GM23338 (cell line): ENCODE measurements at regions not wholly inside any gene's neighbourhood (a gene's known extent, or its start where the extent isn't known, plus 50 kb on each side); places are given as distances from the start of the nearest gene placed in this dataset.
"Not testable (repeated sequence)": the region's sequence is repeated elsewhere in the genome, so short reads cannot be mapped to it uniquely, and the experiment has no call there.

Experiments used
- ATAC-seq: fragments of 200-7000 bp; cut with Tn5 transposase; 3 replicates; pipeline ENCODE4 v1.9.1; 2020
- DNase-seq: peaks from one replicate; pipeline ENCODE4 v3.0.0-alpha.2; 2015; ENCODE audit warnings: low spot score
- H2AFZ ChIP-seq: fragments of 200-600 bp; sonication (generic); 2 replicates; pipeline ENCODE4 v1.8.0; 2016; ENCODE audit warnings: antibody characterized with exemption, mild to moderate bottlenecking, moderate library complexity
- H3F3A ChIP-seq: fragments of 200-600 bp; sonication (generic); replicated peaks from 2 replicates; pipeline ENCODE4 v1.8.0; 2017; ENCODE audit warnings: antibody characterized with exemption, mixed run types, low read depth
- H3K27ac ChIP-seq: fragments of 200-600 bp; sonication (generic); 2 replicates; pipeline ENCODE4 v1.6.1; 2016; ENCODE audit warnings: low read depth
- H3K27me3 ChIP-seq: fragments of 200-600 bp; sonication (generic); 2 replicates; pipeline ENCODE4 v1.8.0; 2016; ENCODE audit warnings: mild to moderate bottlenecking, mixed run types, moderate library complexity; ENCODE audit not compliant: insufficient read depth
- H3K36me3 ChIP-seq: fragments of 200-600 bp; sonication (generic); 2 replicates; pipeline ENCODE4 v1.8.0; 2016; ENCODE audit warnings: mild to moderate bottlenecking; ENCODE audit not compliant: insufficient read depth
- H3K4me1 ChIP-seq: fragments of 200-600 bp; sonication (generic); 2 replicates; pipeline ENCODE4 v1.8.0; 2016; ENCODE audit warnings: mild to moderate bottlenecking, moderate library complexity; ENCODE audit not compliant: insufficient read depth
- H3K4me2 ChIP-seq: fragments of 200-600 bp; sonication (generic); 2 replicates; pipeline ENCODE4 v1.7.1; 2017; ENCODE audit warnings: mixed run types
- H3K4me3 ChIP-seq: fragments of 200-600 bp; sonication (generic); 2 replicates; pipeline ENCODE4 v1.6.1; 2016; ENCODE audit warnings: mixed run types
- H3K79me2 ChIP-seq: fragments of 200-600 bp; sonication (generic); replicated peaks from 2 replicates; pipeline ENCODE4 v1.8.0; 2017; ENCODE audit warnings: mild to moderate bottlenecking; ENCODE audit not compliant: insufficient read depth
- H3K9me2 ChIP-seq: fragments of 200-600 bp; sonication (generic); 2 replicates; pipeline ENCODE4 v1.8.0; 2017; ENCODE audit not compliant: insufficient read depth
- H4K20me1 ChIP-seq: fragments of 200-600 bp; sonication (generic); replicated peaks from 2 replicates; pipeline ENCODE4 v1.8.0; 2017; ENCODE audit warnings: mild to moderate bottlenecking; ENCODE audit not compliant: insufficient read depth
- H3K27ac Mint-ChIP-seq: 2 replicates; pipeline ENCODE4 v1.8.0; 2020; ENCODE audit warnings: inconsistent platforms, mild to moderate bottlenecking, moderate library complexity, mixed read lengths
- H3K27me3 Mint-ChIP-seq: 3 replicates; pipeline ENCODE4 v1.8.0; 2022; ENCODE audit warnings: low read depth, mild to moderate bottlenecking, moderate library complexity, mixed read lengths, inconsistent platforms; ENCODE audit not compliant: insufficient read depth, poor library complexity
- H3K36me3 Mint-ChIP-seq: 3 replicates; pipeline ENCODE4 v1.8.0; 2021; ENCODE audit warnings: low read depth, mild to moderate bottlenecking, inconsistent platforms, moderate library complexity, mixed read lengths
- H3K4me1 Mint-ChIP-seq: 3 replicates; pipeline ENCODE4 v1.8.0; 2020; ENCODE audit warnings: mild to moderate bottlenecking, inconsistent platforms, mixed read lengths
- H3K4me3 Mint-ChIP-seq: 3 replicates; pipeline ENCODE4 v1.8.0; 2021; ENCODE audit warnings: moderate library complexity, mild to moderate bottlenecking, inconsistent platforms, mixed read lengths
- H3K9me3 Mint-ChIP-seq: 3 replicates; pipeline ENCODE4 v1.8.0; 2020; ENCODE audit warnings: moderate library complexity, mild to moderate bottlenecking, inconsistent platforms, mixed read lengths

DNA sequence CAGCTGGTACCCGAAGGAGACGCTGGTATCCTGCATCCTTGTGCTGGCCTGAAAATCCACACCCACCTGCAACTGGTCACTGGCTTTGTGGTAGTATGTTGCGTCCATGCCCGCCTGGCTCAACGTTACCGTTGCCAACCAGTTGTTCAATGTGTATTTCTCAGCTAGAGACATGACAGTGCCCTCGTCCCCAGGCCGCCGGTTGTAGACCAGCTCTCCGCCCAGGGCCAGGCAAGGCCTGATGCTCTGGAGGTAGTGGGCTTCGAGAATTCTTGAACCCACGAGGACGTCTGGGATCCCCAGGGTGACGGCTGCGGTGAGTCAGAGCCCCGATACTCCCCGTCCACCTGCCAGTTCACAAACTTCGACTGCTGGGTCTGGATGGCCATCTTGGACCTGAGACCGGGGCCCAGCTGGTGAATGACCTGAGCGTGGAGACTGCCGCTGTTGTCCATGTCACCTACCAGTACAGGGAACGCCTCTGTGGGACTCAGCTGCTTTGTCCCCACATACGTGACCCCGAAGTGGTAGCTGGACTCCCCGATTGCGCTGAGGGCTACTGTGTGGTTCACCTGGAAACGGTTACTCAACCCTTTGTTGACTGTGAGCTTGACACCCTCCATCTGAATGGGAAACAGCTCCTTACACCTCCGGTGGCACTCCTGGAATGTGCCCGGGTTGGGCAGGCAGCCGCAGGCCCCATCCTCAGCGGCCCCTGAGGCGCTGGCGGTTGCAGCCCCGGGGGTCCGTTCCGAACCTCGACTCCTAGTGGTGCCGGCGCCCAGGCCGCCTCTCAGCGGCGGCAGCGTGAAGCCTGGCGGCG, 165.0 kb downstream of the POTEM start:
- not testable (repeated sequence) for H3K27ac Mint-ChIP-seq, ATAC-seq, DNase-seq, H3K4me1 Mint-ChIP-seq, H3K4me1 ChIP-seq, H3K27ac ChIP-seq, H3K27me3 Mint-ChIP-seq, H3K4me3 ChIP-seq, H3K36me3 ChIP-seq, H3F3A ChIP-seq, H3K9me2 ChIP-seq, H3K4me3 Mint-ChIP-seq, H3K79me2 ChIP-seq, H3K36me3 Mint-ChIP-seq, H3K27me3 ChIP-seq, H4K20me1 ChIP-seq, H2AFZ ChIP-seq, H3K4me2 ChIP-seq
- H3K9me3 Mint-ChIP-seq: peaks cover 23% of the 10 kb centered on the region

DNA sequence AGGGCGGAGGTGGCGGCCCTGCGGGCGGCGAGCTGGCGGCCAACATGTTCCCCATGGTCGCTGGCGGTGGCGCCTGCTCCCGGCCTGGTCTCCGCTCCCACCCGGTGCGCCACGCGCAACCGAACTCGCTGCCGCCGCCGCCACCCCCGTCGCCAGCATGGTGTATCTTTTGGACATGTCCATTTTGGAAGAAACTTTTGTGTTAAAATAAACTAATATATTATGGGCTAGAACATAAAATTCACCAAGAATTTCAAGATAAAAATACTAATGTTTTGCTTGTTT, 165.5 kb downstream of the POTEM start:
- not testable (repeated sequence) for H3K79me2 ChIP-seq, H3K4me2 ChIP-seq, H3K4me3 ChIP-seq, H3K4me1 ChIP-seq, DNase-seq, H3K36me3 Mint-ChIP-seq, H3K36me3 ChIP-seq, H2AFZ ChIP-seq, H3K9me2 ChIP-seq, H3K4me1 Mint-ChIP-seq, H3K27ac Mint-ChIP-seq, H3F3A ChIP-seq, ATAC-seq, H3K27ac ChIP-seq, H3K27me3 Mint-ChIP-seq, H3K27me3 ChIP-seq, H4K20me1 ChIP-seq, H3K4me3 Mint-ChIP-seq
- H3K9me3 Mint-ChIP-seq: peaks cover 19% of the 10 kb centered on the region

DNA sequence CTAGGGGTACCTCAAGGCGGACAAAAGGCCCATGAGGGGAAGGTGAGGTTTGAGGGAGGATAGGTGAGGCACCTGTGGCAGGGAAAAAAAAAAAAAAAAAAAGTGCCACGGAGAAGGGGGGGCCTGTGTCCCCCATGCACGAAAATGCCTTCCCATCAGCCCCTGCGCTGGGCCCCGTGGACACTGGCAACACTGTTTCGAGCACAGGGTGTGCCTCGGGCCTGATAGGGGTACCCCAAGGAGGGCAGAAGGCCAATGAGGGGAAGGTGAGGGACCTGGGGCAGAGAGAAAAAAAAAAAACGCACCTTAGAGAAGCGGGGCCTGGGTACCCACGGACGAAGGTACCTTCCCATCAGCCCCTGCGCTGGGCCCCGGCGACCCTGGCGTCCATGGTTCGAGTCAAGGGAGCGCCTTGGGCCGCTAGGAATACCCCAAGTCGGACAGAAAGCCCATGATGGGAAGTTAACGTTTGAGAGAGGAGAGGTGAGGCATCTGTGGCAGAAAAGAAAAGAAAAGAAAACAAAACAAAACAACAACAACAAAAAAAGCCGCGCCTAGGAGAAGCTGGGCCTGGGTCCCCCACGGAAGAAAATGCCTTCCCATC, 190.0 kb downstream of the POTEM start:
- not testable (repeated sequence) for ATAC-seq, H3K27ac ChIP-seq, H3K27me3 Mint-ChIP-seq, DNase-seq, H3K4me1 ChIP-seq, H3K4me3 Mint-ChIP-seq, H3K36me3 ChIP-seq, H3K27me3 ChIP-seq, H3F3A ChIP-seq, H3K4me1 Mint-ChIP-seq, H3K9me2 ChIP-seq, H2AFZ ChIP-seq, H3K27ac Mint-ChIP-seq, H3K79me2 ChIP-seq, H4K20me1 ChIP-seq, H3K4me3 ChIP-seq, H3K4me2 ChIP-seq
- H3K36me3 Mint-ChIP-seq: peaks cover 10% of the 10 kb centered on the region; the same call in 2 of the 3 replicates
- peaks cover 37% of the 10 kb centered on the region for H3K9me3 Mint-ChIP-seq

DNA sequence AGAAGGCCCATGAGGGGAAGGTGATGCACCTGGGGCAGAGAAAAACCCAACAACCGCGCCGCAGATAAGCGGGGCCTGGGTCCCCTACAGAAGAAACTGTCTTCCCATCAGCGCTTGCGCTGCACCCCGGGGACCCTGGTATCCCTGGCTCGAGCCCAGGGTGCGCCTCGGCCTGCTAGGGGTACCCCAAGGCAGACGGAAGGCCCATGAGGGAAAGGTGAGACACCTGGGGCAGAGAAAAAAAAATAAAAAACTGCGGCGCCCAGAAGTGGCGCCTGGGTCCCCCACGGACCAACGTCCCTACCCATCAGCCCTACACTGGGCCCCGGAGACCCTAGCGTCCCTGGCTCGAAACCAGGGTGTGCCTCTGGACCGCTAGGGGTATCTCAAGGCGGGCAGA, 190.8 kb downstream of the POTEM start:
- Mint-ChIP-seq H3K36me3 (peaks cover 12% of the 10 kb centered on the region; the same call in 2 of the 3 replicates), H3K9me3 (peaks cover 40% of the 10 kb centered on the region)
- H3K27me3 Mint-ChIP-seq, H3K4me1 Mint-ChIP-seq, ATAC-seq, H3K9me2 ChIP-seq, H2AFZ ChIP-seq, H3K27me3 ChIP-seq, H3F3A ChIP-seq, H3K4me1 ChIP-seq, H3K79me2 ChIP-seq, H3K27ac Mint-ChIP-seq, H3K36me3 ChIP-seq, H3K4me2 ChIP-seq, DNase-seq, H3K4me3 Mint-ChIP-seq, H4K20me1 ChIP-seq, H3K4me3 ChIP-seq, H3K27ac ChIP-seq: not testable (repeated sequence)

DNA sequence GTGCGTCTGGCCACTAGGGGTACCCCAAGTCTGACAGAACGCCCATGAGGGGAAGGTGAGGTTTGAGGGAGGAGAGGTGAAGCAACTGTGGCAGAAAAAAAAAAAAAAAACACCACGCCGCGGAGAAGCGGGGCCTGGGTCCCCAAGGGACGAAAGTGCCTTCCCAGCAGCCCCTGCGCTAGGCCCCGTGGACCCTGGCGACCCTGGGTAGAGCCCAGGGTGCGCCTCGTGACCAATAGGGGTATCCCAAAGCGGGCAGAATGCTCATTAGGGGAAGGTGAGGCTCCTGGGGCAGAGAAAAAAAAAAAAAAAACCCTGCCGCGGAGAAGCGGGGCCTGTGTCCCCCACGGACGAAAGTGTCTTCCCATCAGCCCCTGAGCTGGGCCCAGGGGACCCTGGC, 191.4 kb downstream of the POTEM start:
- H3K4me3 ChIP-seq, H3K27ac ChIP-seq, H2AFZ ChIP-seq, H3F3A ChIP-seq, H4K20me1 ChIP-seq, H3K27me3 ChIP-seq, H3K36me3 ChIP-seq, DNase-seq, H3K4me3 Mint-ChIP-seq, H3K4me1 ChIP-seq, H3K4me1 Mint-ChIP-seq, H3K4me2 ChIP-seq, H3K9me2 ChIP-seq, H3K79me2 ChIP-seq, ATAC-seq, H3K27me3 Mint-ChIP-seq, H3K27ac Mint-ChIP-seq: not testable (repeated sequence)
- Mint-ChIP-seq H3K9me3 (peaks cover 42% of the 10 kb centered on the region), H3K36me3 (peaks cover 12% of the 10 kb centered on the region; the same call in 2 of the 3 replicates)

DNA sequence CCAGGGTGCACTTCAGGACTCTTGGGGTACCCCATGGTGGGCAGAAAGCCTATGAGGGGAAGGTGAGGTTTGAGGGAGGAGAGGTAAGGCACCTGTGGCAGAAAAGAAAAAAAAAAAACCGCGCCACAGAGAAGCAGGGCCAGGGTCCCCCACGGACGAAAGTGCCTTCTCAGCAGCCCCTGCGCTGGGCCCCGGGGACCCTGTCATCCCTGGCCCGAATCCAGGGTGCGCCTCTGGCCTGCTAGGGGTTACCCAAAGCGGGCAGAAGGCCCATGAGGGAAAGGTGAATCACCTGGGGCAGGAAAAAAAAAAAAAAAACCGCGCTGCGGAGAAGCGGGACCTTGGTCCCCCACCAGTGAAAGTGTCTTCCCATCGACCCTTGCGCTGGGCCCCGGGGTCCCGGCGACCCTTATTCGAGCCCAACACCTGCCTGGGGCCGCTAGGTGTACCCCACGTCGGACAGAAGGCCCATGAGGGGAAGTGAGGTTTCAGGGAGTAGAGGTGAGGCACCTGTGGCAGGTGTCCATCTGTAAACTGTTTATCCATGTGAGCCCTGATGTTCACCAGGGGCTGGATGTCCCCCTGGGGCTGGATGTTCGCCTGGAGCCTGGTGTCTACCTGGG, 191.9 kb downstream of the POTEM start:
- not testable (repeated sequence) for ATAC-seq, H3K4me3 ChIP-seq, H3K4me3 Mint-ChIP-seq, H3K9me2 ChIP-seq, H2AFZ ChIP-seq, H3K4me1 Mint-ChIP-seq, H3K27me3 ChIP-seq, H3K4me1 ChIP-seq, DNase-seq, H3K4me2 ChIP-seq, H3K36me3 ChIP-seq, H4K20me1 ChIP-seq, H3K27me3 Mint-ChIP-seq, H3K27ac ChIP-seq, H3K27ac Mint-ChIP-seq, H3F3A ChIP-seq, H3K79me2 ChIP-seq
- Mint-ChIP-seq H3K9me3 (peaks cover 46% of the 10 kb centered on the region), H3K36me3 (peaks cover 12% of the 10 kb centered on the region; the same call in 2 of the 3 replicates)
